K562 (cell line): ENCODE measurements at regions not wholly inside any gene's neighbourhood (a gene's known extent, or its start where the extent isn't known, plus 50 kb on each side); places are given as distances from the start of the nearest gene placed in this dataset.

ENCODE experiments used
- ATAC-seq: fragments of 200-7000 bp; cut with Tn5 transposase; 3 replicates; pipeline ENCODE4 v1.9.1; 2020; ENCODE audit warnings: moderate library complexity
- BruUV-seq: library from RNA; stranded (reverse); fragments of 400-500 nt; replicated peaks from 2 replicates; lab custom pipeline; 2021; lab: Mats Ljungman, UMichigan
- CTCF ChIA-PET: fragments of 300-600 bp; formaldehyde crosslinking; extraction: SDS; loops from one replicate; lab custom pipeline; 2021; ENCODE audit warnings: low intra/inter-chr PET ratio; lab: Yijun Ruan, JAX
- POLR2A ChIA-PET: fragments of 300-600, 350-650 bp; sonication (Branson Sonifier 250); formaldehyde crosslinking; extraction: SDS; loops from one replicate; lab custom pipeline; 2021; ENCODE audit warnings: antibody characterized with exemption, inconsistent platforms; lab: Yijun Ruan, JAX
- DNase-seq, 4 experiments: peaks; one replicate each; pipeline versions ENCODE4 v3.0.0 to v3.0.0-alpha.2; 2011 to 2018; ENCODE audit warnings: low spot score in 3 of 4, mixed read lengths in 3 of 4; ENCODE audit errors: extremely low read depth in 1 of 4
- FAIRE-seq: peaks from 2 replicates; lab custom pipeline; 2011; peaks lifted over from hg19 to GRCh38; lab: Jason Lieb, UNC
- H2AFZ ChIP-seq: 2 replicates; pipeline ENCODE4 v1.6.0; 2011; ENCODE audit warnings: low read depth, low read length, control low read depth, inconsistent platforms
- H3K27ac ChIP-seq: fragments of 200-600 bp; 3 replicates; pipeline ENCODE4 v1.8.0; 2011; ENCODE audit warnings: low read depth, mild to moderate bottlenecking, control low read depth, inconsistent platforms, low read length, moderate library complexity, mixed read lengths; ENCODE audit errors: extremely low read depth
- H3K27me3 ChIP-seq, 2 experiments: fragments of 300-600 bp in 1 of 2; 2 replicates in 1 of 2; 3 replicates in 1 of 2; pipeline versions ENCODE4 v1.6.0 to v1.8.0; 2011; ENCODE audit warnings: inconsistent platforms in 2 of 2, low read length in 2 of 2, mild to moderate bottlenecking in 1 of 2, mixed read lengths in 1 of 2, moderate library complexity in 1 of 2; ENCODE audit not compliant: control insufficient read depth in 2 of 2, insufficient read depth in 2 of 2
- H3K36me3 ChIP-seq: fragments of 300-600 bp; 3 replicates; pipeline ENCODE4 v1.8.0; 2011; ENCODE audit warnings: mild to moderate bottlenecking, low read length, inconsistent platforms; ENCODE audit not compliant: control insufficient read depth, insufficient read depth
- H3K4me1 ChIP-seq, 2 experiments: fragments of 200-600 bp in 1 of 2; replicated peaks in 1 of 2; 2 replicates in 1 of 2; 3 replicates in 1 of 2; pipeline versions ENCODE4 v1.5.1 to v1.8.0; 2011; ENCODE audit warnings: inconsistent platforms in 2 of 2, low read length in 2 of 2, mild to moderate bottlenecking in 1 of 2, mixed read lengths in 1 of 2, moderate library complexity in 1 of 2; ENCODE audit not compliant: control insufficient read depth in 2 of 2, insufficient read depth in 2 of 2
- H3K4me2 ChIP-seq: 2 replicates; pipeline ENCODE4 v1.6.1; 2011; ENCODE audit warnings: low read length, control low read depth, inconsistent platforms, mixed read lengths; ENCODE audit not compliant: insufficient read depth
- H3K4me3 ChIP-seq: fragments of 200-600 bp; sonication (generic), shearing (Covaris generic); 2 replicates; pipeline ENCODE4 v1.5.1; 2016; ENCODE audit warnings: control low read depth, inconsistent platforms
- H3K79me2 ChIP-seq: fragments of 200-600 bp; 3 replicates; pipeline ENCODE4 v1.8.0; 2011; ENCODE audit warnings: low read length, inconsistent platforms; ENCODE audit not compliant: control insufficient read depth, insufficient read depth
- H3K9ac ChIP-seq, 2 experiments: 2 replicates each; pipeline versions ENCODE4 v1.6.0 to v1.6.1; 2011; ENCODE audit warnings: low read depth in 2 of 2, low read length in 2 of 2, control low read depth in 1 of 2, inconsistent platforms in 1 of 2, mild to moderate bottlenecking in 1 of 2, mixed read lengths in 1 of 2; ENCODE audit not compliant: insufficient read depth in 1 of 2
- H3K9me1 ChIP-seq: one replicate; pipeline ENCODE4 v1.6.0; 2011; ENCODE audit warnings: inconsistent platforms, mild to moderate bottlenecking, low read length, moderate library complexity; ENCODE audit not compliant: control insufficient read depth, insufficient read depth
- H3K9me3 ChIP-seq: replicated peaks from 2 replicates; pipeline ENCODE4 v1.5.1; 2011; ENCODE audit warnings: low read depth, low read length, inconsistent platforms; ENCODE audit not compliant: control insufficient read depth, insufficient read depth
- H4K20me1 ChIP-seq: replicated peaks from 2 replicates; pipeline ENCODE4 v1.6.1; 2011; ENCODE audit warnings: low read length, inconsistent platforms, mixed read lengths; ENCODE audit not compliant: control insufficient read depth, insufficient read depth
- CGGBP1 ChIP-seq: fragments of 250-450 bp; sonication (Bioruptor Pico); IDR thresholded peaks from 2 replicates; pipeline ENCODE4 v1.9.0; 2021; ENCODE audit warnings: mild to moderate bottlenecking
- CREB1 ChIP-seq, 2 experiments: sonication (generic) in 1 of 2; formaldehyde crosslinking in 1 of 2; IDR thresholded peaks; 2 replicates each; pipeline versions ENCODE4 v1.6.1 to v1.8.0; 2012 to 2022; ENCODE audit warnings: inconsistent platforms in 1 of 2, mild to moderate bottlenecking in 1 of 2, missing genetic modification reagents in 1 of 2, moderate library complexity in 1 of 2
- HMGN3 ChIP-seq: IDR thresholded peaks from 2 replicates; pipeline ENCODE4 v1.6.1; 2011; ENCODE audit warnings: borderline replicate concordance, low read depth, mild to moderate bottlenecking, mixed read lengths, low read length; ENCODE audit not compliant: insufficient read length; ENCODE audit errors: extremely low read depth
- MTA3 ChIP-seq: fragments of 450-650 bp; formaldehyde crosslinking; IDR thresholded peaks from 2 replicates; pipeline ENCODE4 v1.6.1; 2017; ENCODE audit warnings: mild to moderate bottlenecking, borderline replicate concordance
- VEZF1 ChIP-seq: fragments of 200-800 bp; sonication (Bioruptor generic); IDR thresholded peaks from 2 replicates; pipeline ENCODE4 v1.6.1; 2017; ENCODE audit warnings: missing genetic modification characterization, missing compliant biosample characterization
- WGBS: fragments of 100-300 bp; shearing (Covaris generic); methylation state at CpG from one replicate; pipeline ENCODE4 v1.1.6; 2016; ENCODE audit warnings: low coverage, mixed read lengths; ENCODE audit not compliant: insufficient coverage; ENCODE audit errors: missing lambda C conversion rate; 5-methylcytosine and 5-hydroxymethylcytosine counted together
- in situ Hi-C: fragments of 300-500 bp; cut with MboI; formaldehyde crosslinking; loops from 4 replicates; pipeline ENCODE4 v1.15.0; 2018; ENCODE audit warnings: inconsistent platforms, mixed read lengths
- intact Hi-C: fragments of 100-400 bp; cut with micrococcal nuclease; formaldehyde crosslinking; loops from 2 replicates; pipeline ENCODE4 v1.14.2; 2022

DNA sequence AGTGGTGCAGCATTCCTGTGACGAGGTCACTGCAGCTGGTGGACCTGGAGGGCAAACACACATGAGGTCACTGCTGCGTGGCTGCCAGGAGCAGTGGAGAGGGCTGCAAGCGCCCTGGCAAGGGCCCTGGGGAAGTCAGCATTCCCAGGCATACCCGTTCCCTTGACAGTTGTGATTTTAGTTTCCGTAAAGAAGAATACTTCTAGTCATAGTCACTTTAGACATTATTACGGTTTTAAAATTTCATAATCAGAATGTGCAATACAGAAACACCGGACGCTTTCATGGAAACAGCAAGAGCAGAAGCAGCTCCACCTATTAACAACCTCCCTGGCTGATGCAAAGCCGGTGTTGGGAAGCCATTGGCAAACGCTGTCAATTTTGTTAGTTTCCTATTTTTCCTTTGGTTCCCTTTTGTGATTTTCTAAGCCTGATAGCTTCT, 129.8 kb downstream of the GADD45G start:
- DNase-seq: no peak
- no peaks in the 10 kb centered on the region for H4K20me1 ChIP-seq
- TF ChIP-seq CREB1 (IDR thresholded peaks at IDR 0.05): no peak
- no peak for TF ChIP-seq CREB1 (CRISPR knock-in tag; IDR thresholded peaks at IDR 0.05)
- no peak for TF ChIP-seq MTA3
- TF ChIP-seq CGGBP1 (CRISPR knock-in tag): no peak
- no peak for TF ChIP-seq HMGN3
- no peak for TF ChIP-seq VEZF1 (CRISPR knock-in tag)
- ChIA-PET CTCF (no interaction called here), POLR2A (no interaction called here)
- H3K4me2 ChIP-seq: no peak overlapping the region
- no peaks in the 10 kb centered on the region for H3K9me1 ChIP-seq
- no peak overlapping the region for H2AFZ ChIP-seq
- in situ Hi-C loops: no loop called here
- no peaks in the 10 kb centered on the region for H3K4me1 ChIP-seq
- no peak overlapping the region for H3K4me3 ChIP-seq
- no peak for ATAC-seq
- intact Hi-C loops: loop anchor here (10.0 kb wide), 1 partner anchor 130 kb away; the partner anchor contains the start of gene GADD45G
- no peaks in the 10 kb centered on the region for H3K36me3 ChIP-seq
- no peak overlapping the region for H3K27ac ChIP-seq
- H3K27me3 ChIP-seq: peaks cover 0 to 4% of the 10 kb centered on the region in 2 experiments; a peak in 2 of 5 replicates
- no peaks in the 10 kb centered on the region for H3K79me2 ChIP-seq
- no TSS peak for BruUV-seq
- H3K9me3 ChIP-seq: no peaks in the 10 kb centered on the region
- no peak for FAIRE-seq
- 1% methylated on average over 10 of the region's 10 CpGs for WGBS
- H3K9ac ChIP-seq: no peak overlapping the region
